AG09309 (cell line): ENCODE measurements at regions not wholly inside any gene's neighbourhood (a gene's known extent, or its start where the extent isn't known, plus 50 kb on each side); places are given as distances from the start of the nearest gene placed in this dataset.

Experiments used
- DNase-seq: peaks from one replicate; pipeline ENCODE4 v3.0.0-alpha.2; 2010; ENCODE audit warnings: low read depth
- H3K4me3 ChIP-seq: 2 replicates; pipeline ENCODE4 v1.5.1; 2011; ENCODE audit warnings: mild to moderate bottlenecking, low read depth, low read length, moderate library complexity; ENCODE audit not compliant: control insufficient read depth
- CTCF ChIP-seq: IDR thresholded peaks from 2 replicates; pipeline ENCODE4 v1.5.1; 2011; ENCODE audit warnings: mild to moderate bottlenecking, low read depth, low read length, inconsistent platforms; ENCODE audit not compliant: insufficient read depth, control insufficient read depth; ENCODE audit errors: missing control alignments

- H3K4me3 ChIP-seq = no peak overlapping the region
- no peak for TF ChIP-seq CTCF
These were observed 60.9 kb upstream of the FUT8 start for GRCh38 chr14:65351493-65352194.

GRCh38 chr14:65352964-65353530 is 59.5 kb upstream of the FUT8 start:
- no peak overlapping the region for H3K4me3 ChIP-seq
- TF ChIP-seq CTCF = no peak
- DNase-seq = no peak

More at GRCh38 chr14:65351493-65352194, 60.9 kb upstream of the FUT8 start:
- no peak for DNase-seq

GRCh38 chr14:65354131-65354530 is 58.4 kb upstream of the FUT8 start:
- no peak for DNase-seq
- no peak overlapping the region for H3K4me3 ChIP-seq
- no peak for TF ChIP-seq CTCF

GRCh38 chr14:65354715-65355114 is 57.8 kb upstream of the FUT8 start:
- TF ChIP-seq CTCF = no peak
- no peak overlapping the region for H3K4me3 ChIP-seq
- no peak for DNase-seq

- TF ChIP-seq CTCF = no peak
- peak; percentile 46 for DNase-seq
- no peak overlapping the region for H3K4me3 ChIP-seq
These were observed 56.1 kb upstream of the FUT8 start for GRCh38 chr14:65356327-65356836.

- no peak for DNase-seq
- no peak for TF ChIP-seq CTCF
- no peak overlapping the region for H3K4me3 ChIP-seq
These were observed 55.4 kb upstream of the FUT8 start for GRCh38 chr14:65357113-65357512.
